GM12878 (cell line): ENCODE measurements at regions not wholly inside any gene's neighbourhood (a gene's known extent, or its start where the extent isn't known, plus 50 kb on each side); places are given as distances from the start of the nearest gene placed in this dataset.

Source experiments
- ATAC-seq: fragments of 200-7000 bp; cut with Tn5 transposase; 3 replicates; pipeline ENCODE4 v1.9.1; 2020; ENCODE audit warnings: mild to moderate bottlenecking, moderate library complexity
- BruUV-seq: library from RNA; stranded (reverse); fragments of 400-500 nt; replicated peaks from 2 replicates; lab custom pipeline; 2021; lab: Mats Ljungman, UMichigan
- CTCF ChIA-PET: fragments of 300-600 bp; sonication (Branson Sonifier 250); formaldehyde crosslinking; extraction: SDS; loops from one replicate; lab custom pipeline; 2021; ENCODE audit warnings: inconsistent platforms; lab: Yijun Ruan, JAX
- POLR2A ChIA-PET: fragments of 350-600 bp; formaldehyde crosslinking; extraction: SDS; loops from one replicate; lab custom pipeline; 2021; ENCODE audit warnings: inconsistent platforms; lab: Charles Lee
- RAD21 ChIA-PET: fragments of 300-600 bp; sonication (Branson Sonifier 250); formaldehyde crosslinking; loops from one replicate; lab custom pipeline; 2023; ENCODE audit warnings: antibody characterized with exemption; ENCODE audit not compliant: unreplicated experiment; lab: Charles Lee
- SMC1A ChIA-PET: fragments of 300-600 bp; sonication (Branson Sonifier 250); formaldehyde crosslinking; loops from one replicate; lab custom pipeline; 2023; ENCODE audit not compliant: unreplicated experiment, uncharacterized antibody; lab: Charles Lee
- DNase-seq: peaks from one replicate; pipeline ENCODE4 v3.0.0-alpha.2; 2011; ENCODE audit warnings: low read depth, low spot score
- FAIRE-seq: peaks from 3 replicates; lab custom pipeline; 2011; peaks lifted over from hg19 to GRCh38; lab: Jason Lieb, UNC
- H2AFZ ChIP-seq: 2 replicates; pipeline ENCODE4 v1.6.0; 2011; ENCODE audit warnings: low read depth, low read length, control low read depth; ENCODE audit not compliant: control insufficient read depth
- H3K27ac ChIP-seq: 2 replicates; pipeline ENCODE4 v1.5.1; 2011; ENCODE audit warnings: control low read depth; ENCODE audit not compliant: control insufficient read depth, insufficient read depth
- H3K27me3 ChIP-seq, 2 experiments: replicated peaks in 1 of 2; 2 replicates each; pipeline versions ENCODE4 v1.6.0 to v1.6.1; 2011; ENCODE audit warnings: low read length in 1 of 2; ENCODE audit not compliant: control insufficient read depth in 2 of 2, insufficient read depth in 2 of 2
- H3K36me3 ChIP-seq, 2 experiments: 2 replicates each; pipeline ENCODE4 v1.5.1; 2011; ENCODE audit warnings: low read length in 1 of 2; ENCODE audit not compliant: control insufficient read depth in 2 of 2, insufficient read depth in 2 of 2
- H3K4me1 ChIP-seq: 2 replicates; pipeline ENCODE4 v1.6.1; 2011; ENCODE audit warnings: mild to moderate bottlenecking, low read length, moderate library complexity, mixed read lengths; ENCODE audit not compliant: control insufficient read depth, insufficient read depth
- H3K4me2 ChIP-seq: 2 replicates; pipeline ENCODE4 v1.6.0; 2011; ENCODE audit warnings: control low read depth; ENCODE audit not compliant: control insufficient read depth, insufficient read depth
- H3K4me3 ChIP-seq: fragments of 200-600 bp; sonication (generic); 2 replicates; pipeline ENCODE4 v1.5.1; 2016
- H3K79me2 ChIP-seq: 2 replicates; pipeline ENCODE4 v1.6.0; 2011; ENCODE audit warnings: low read length; ENCODE audit not compliant: control insufficient read depth, insufficient read depth
- H3K9ac ChIP-seq: 2 replicates; pipeline ENCODE4 v1.8.0; 2011; ENCODE audit warnings: low read length, control low read depth, mixed read lengths; ENCODE audit not compliant: control insufficient read depth, insufficient read depth
- H3K9me3 ChIP-seq: replicated peaks from 3 replicates; pipeline ENCODE4 v1.5.1; 2011; ENCODE audit warnings: mild to moderate bottlenecking, low read length; ENCODE audit not compliant: control insufficient read depth, insufficient read depth
- H4K20me1 ChIP-seq: 2 replicates; pipeline ENCODE4 v1.6.0; 2011; ENCODE audit not compliant: control insufficient read depth, insufficient read depth
- CREM ChIP-seq: IDR thresholded peaks from 2 replicates; pipeline ENCODE4 v1.6.1; 2014; ENCODE audit warnings: antibody characterized with exemption, low read depth
- CTCF ChIP-seq, 3 experiments: IDR thresholded peaks in 2 of 3; conservative IDR thresholded peaks in 1 of 3; 2 replicates each; pipeline ENCODE4 v1.5.1; 2011; ENCODE audit warnings: low read depth in 3 of 3, low read length in 3 of 3, mild to moderate bottlenecking in 3 of 3, control low read depth in 2 of 3, moderate library complexity in 2 of 3, inconsistent platforms in 1 of 3, mixed read lengths in 1 of 3; ENCODE audit not compliant: control insufficient read depth in 2 of 3, insufficient read depth in 1 of 3; ENCODE audit errors: extremely low read depth in 1 of 3
- ETV6 ChIP-seq, 2 experiments: fragments of 450-650 bp in 1 of 2; IDR thresholded peaks in 1 of 2; conservative IDR thresholded peaks in 1 of 2; 2 replicates each; pipeline ENCODE4 v1.6.1; 2014; ENCODE audit warnings: antibody characterized with exemption in 1 of 2, borderline replicate concordance in 1 of 2, low read depth in 1 of 2, mild to moderate bottlenecking in 1 of 2, moderate library complexity in 1 of 2
- JUNB ChIP-seq: IDR thresholded peaks from 2 replicates; pipeline ENCODE4 v1.6.1; 2016; ENCODE audit warnings: antibody characterized with exemption, mild to moderate bottlenecking
- PRDM15 ChIP-seq: fragments of 450-650 bp; formaldehyde crosslinking; IDR thresholded peaks from 2 replicates; pipeline ENCODE4 v1.4.0; 2020; ENCODE audit warnings: mild to moderate bottlenecking, moderate library complexity
- SREBF2 ChIP-seq: IDR thresholded peaks from 2 replicates; pipeline ENCODE4 v1.6.1; 2012; ENCODE audit warnings: mild to moderate bottlenecking, low read length
- TCF3 ChIP-seq: IDR thresholded peaks from 2 replicates; pipeline ENCODE4 v1.6.1; 2012; ENCODE audit warnings: low read depth, mild to moderate bottlenecking, low read length, borderline replicate concordance; ENCODE audit not compliant: insufficient read depth
- ZBTB40 ChIP-seq: fragments of 450-650 bp; IDR thresholded peaks from 2 replicates; pipeline ENCODE4 v1.6.1; 2016; ENCODE audit warnings: mild to moderate bottlenecking, moderate library complexity, borderline replicate concordance
- WGBS: methylation state at CpG from one replicate; pipeline ENCODE4 v1.1.6; 2016; ENCODE audit warnings: low lambda C conversion rate; ENCODE audit not compliant: insufficient replicate concordance, insufficient coverage; ENCODE audit errors: missing lambda C conversion rate; 5-methylcytosine and 5-hydroxymethylcytosine counted together
- in situ Hi-C: fragments of 300-500 bp; cut with MboI; formaldehyde crosslinking; loops from 9 replicates; pipeline ENCODE4 v1.14.3; 2018; ENCODE audit warnings: mixed read lengths
- intact Hi-C: fragments of 100-400 bp; cut with micrococcal nuclease; formaldehyde crosslinking; loops from one replicate; pipeline ENCODE4 v1.14.2; 2022; ENCODE audit not compliant: unreplicated experiment

- TF ChIP-seq PRDM15 (CRISPR knock-in tag) (no peak), CTCF (IDR thresholded peaks at IDR 0.05 in 2 of 3, conservative IDR thresholded peaks at IDR 0.05 in 1 of 3; ENCODE audit: control insufficient read depth in 2 of 3, extremely low read depth in 1 of 3, insufficient read depth in 1 of 3, low read depth in 3 of 3, low read length in 3 of 3) (no peak)
These were observed 557.1 kb upstream of the CBLB start (continued) for GRCh38 chr3:106425916-106426315.

GRCh38 chr3:106428565-106428994, 559.8 kb upstream of the CBLB start:
- H3K9me3 ChIP-seq, result no peaks in the 10 kb centered on the region; the same call in 2 of the 3 replicates
- ChIA-PET POLR2A (no interaction called here), CTCF (interaction anchor here (0.9 to 1.0 kb wide), 2 partner anchors 28 to 37 kb away, joined by 3 to 4 read pairs; no protein-coding TSS in a partner anchor), RAD21 (interaction anchor here (0.9 kb wide), 1 partner anchor 8 kb away, joined by 3 read pairs; no protein-coding TSS in a partner anchor), SMC1A (interaction anchor here (0.9 to 3.4 kb wide), 6 partner anchors 9 to 116 kb away, joined by 3 to 9 read pairs (median 4); no protein-coding TSS in a partner anchor)
- H3K27ac ChIP-seq, result no peak overlapping the region
- H3K4me1 ChIP-seq, result peaks cover 13% of the 10 kb centered on the region
- no TSS peak for BruUV-seq
- intact Hi-C loops (loop anchor here (5.0 to 10.0 kb wide), 3 partner anchors 179 to 744 kb away; partner anchors contain the start of gene CBLB), in situ Hi-C loops (no loop called here)
- 0% methylated on average over 2 of the region's 2 CpGs for WGBS
- H3K27me3 ChIP-seq, result no peaks in the 10 kb centered on the region
- H3K4me2 ChIP-seq, result no peak overlapping the region
- ATAC-seq, result peak; percentile 44; the same call in 2 of the 3 replicates
- no peaks in the 10 kb centered on the region for H3K79me2 ChIP-seq
- no peak for TF ChIP-seq ZBTB40
- no peak for TF ChIP-seq ETV6 (conservative IDR thresholded peaks at IDR 0.05 in 1 of 2, IDR thresholded peaks at IDR 0.05 in 1 of 2; ENCODE audit: borderline replicate concordance in 1 of 2, low read depth in 1 of 2)
- TF ChIP-seq JUNB, result peak; percentile 65
- TF ChIP-seq CREM, result 0 out of 2 replicates have a peak, but pooled peaks have one; percentile 4
- no peak for TF ChIP-seq SREBF2
- TF ChIP-seq TCF3, result no peak
- H4K20me1 ChIP-seq, result no peaks in the 10 kb centered on the region
- no peaks in the 10 kb centered on the region for H3K36me3 ChIP-seq
- H3K4me3 ChIP-seq, result no peak overlapping the region
- H3K9ac ChIP-seq, result no peak overlapping the region
- no peak overlapping the region for H2AFZ ChIP-seq
- DNase-seq, result no peak
- FAIRE-seq, result no peak
